ENCODE measurements at regions not wholly inside any gene's neighbourhood (a gene's known extent, or its start where the extent isn't known, plus 50 kb on each side); places are given as distances from the start of the nearest gene placed in this dataset.

GRCh38 chr5:109575506-109575905 lies 114.2 kb upstream of the MAN2A1 start:
- TF ChIP-seq EZH2 (IDR thresholded peaks at IDR 0.05) (no peak), CTCF (IDR thresholded peaks at IDR 0.05) (no peak)
